Esophagus (tissue), 2 donors: ENCODE measurements at regions not wholly inside any gene's neighbourhood (a gene's known extent, or its start where the extent isn't known, plus 50 kb on each side); places are given as distances from the start of the nearest gene placed in this dataset.
"Not testable (repeated sequence)": the region's sequence is repeated elsewhere in the genome, so short reads cannot be mapped to it uniquely, and the experiment has no call there.

Experiments used
- H3K27ac ChIP-seq, 2 donors: one replicate each; pipeline ENCODE4 v1.5.1; 2013; ENCODE audit warnings: low read depth in 2 of 2, mild to moderate bottlenecking in 2 of 2, inconsistent platforms in 1 of 2, low read length in 1 of 2, moderate library complexity in 1 of 2
- H3K27me3 ChIP-seq, 2 donors: one replicate each; pipeline ENCODE4 v1.6.1; 2013; ENCODE audit warnings: low read length in 2 of 2, control low read depth in 1 of 2, mild to moderate bottlenecking in 1 of 2; ENCODE audit not compliant: insufficient read depth in 2 of 2, control insufficient read depth in 1 of 2
- H3K36me3 ChIP-seq, 2 donors: one replicate each; pipeline ENCODE4 v1.6.1; 2013; ENCODE audit warnings: low read length in 1 of 2; ENCODE audit not compliant: control insufficient read depth in 2 of 2, insufficient read depth in 2 of 2
- H3K4me1 ChIP-seq, 2 donors: one replicate each; pipeline ENCODE4 v1.6.1; 2013; ENCODE audit warnings: low read length in 1 of 2; ENCODE audit not compliant: control insufficient read depth in 2 of 2, insufficient read depth in 2 of 2
- H3K4me3 ChIP-seq, 2 donors: one replicate each; pipeline ENCODE4 v1.5.1; 2013; ENCODE audit warnings: low read length in 2 of 2, mild to moderate bottlenecking in 2 of 2, low read depth in 1 of 2, moderate library complexity in 1 of 2
- H3K9me3 ChIP-seq, 2 donors: one replicate each; pipeline ENCODE4 v1.6.1; 2013; ENCODE audit warnings: mild to moderate bottlenecking in 2 of 2, low read depth in 1 of 2, low read length in 1 of 2, moderate library complexity in 1 of 2; ENCODE audit not compliant: control insufficient read depth in 2 of 2, insufficient read depth in 1 of 2
- WGBS, 2 donors: extraction: QIAGEN DNeasy Blood & Tissue Kit; methylation state at CpG; one replicate each; pipeline ENCODE4 v1.1.7; 2013; 5-methylcytosine and 5-hydroxymethylcytosine counted together
- donor health status: healthy with polysubstance abuse.
- donor health status: Bipolar disorder and iron deficiency.

GRCh38 chr3:139187648-139188047 is 143.0 kb upstream of the PRR23C start:
- no peaks in the 10 kb centered on the region for H3K4me1 ChIP-seq
- no peaks in the 10 kb centered on the region for H3K27me3 ChIP-seq
- H3K4me3 ChIP-seq = no peak overlapping the region
- no peak overlapping the region for H3K27ac ChIP-seq
- WGBS, 2 donors = 88 to 90% methylated on average over 4 of the region's 4 CpGs
- no peaks in the 10 kb centered on the region for H3K9me3 ChIP-seq
- H3K36me3 ChIP-seq = no peaks in the 10 kb centered on the region

GRCh38 chr3:139189943-139190342 is 145.3 kb upstream of the PRR23C start:
- WGBS, 2 donors = 91 to 95% methylated on average over 5 of the region's 5 CpGs
- Histone ChIP-seq H3K27ac (no peak overlapping the region), H3K4me1 (no peaks in the 10 kb centered on the region), H3K4me3 (no peak overlapping the region), H3K27me3 (no peaks in the 10 kb centered on the region), H3K9me3 (no peaks in the 10 kb centered on the region), H3K36me3 (no peaks in the 10 kb centered on the region)

GRCh38 chr3:139194421-139194820 is 149.4 kb upstream of the MRPS22 start:
- H3K4me3 ChIP-seq, H3K36me3 ChIP-seq, H3K27ac ChIP-seq, H3K4me1 ChIP-seq, H3K9me3 ChIP-seq, H3K27me3 ChIP-seq: not testable (repeated sequence)
- 70 to 80% methylated on average over 2 of the region's 5 CpGs for WGBS, 2 donors

GRCh38 chr3:139196146-139196545 is 147.7 kb upstream of the MRPS22 start:
- H3K4me1 ChIP-seq, H3K9me3 ChIP-seq, H3K27me3 ChIP-seq, H3K4me3 ChIP-seq, H3K27ac ChIP-seq, H3K36me3 ChIP-seq: not testable (repeated sequence)
- 86 to 89% methylated on average over 10 of the region's 10 CpGs for WGBS, 2 donors

GRCh38 chr3:139197251-139197650 is 146.6 kb upstream of the MRPS22 start:
- no peaks in the 10 kb centered on the region for H3K27me3 ChIP-seq
- H3K36me3 ChIP-seq = no peaks in the 10 kb centered on the region
- H3K27ac ChIP-seq = no peak overlapping the region
- H3K4me3 ChIP-seq = no peak overlapping the region
- no peaks in the 10 kb centered on the region for H3K4me1 ChIP-seq
- WGBS, 2 donors = 94 to 97% methylated on average over 2 of the region's 2 CpGs
- H3K9me3 ChIP-seq = no peaks in the 10 kb centered on the region

- no peaks in the 10 kb centered on the region for H3K36me3 ChIP-seq
- WGBS, 2 donors = 92 to 93% methylated on average over 2 of the region's 2 CpGs
- no peak overlapping the region for H3K27ac ChIP-seq
Measured at GRCh38 chr3:139198186-139198585, 145.6 kb upstream of the MRPS22 start.

GRCh38 chr3:139198929-139199328 is 144.9 kb upstream of the MRPS22 start:
- Histone ChIP-seq H3K36me3 (no peaks in the 10 kb centered on the region), H3K4me3 (no peak overlapping the region), H3K9me3 (no peaks in the 10 kb centered on the region), H3K27me3 (no peaks in the 10 kb centered on the region), H3K4me1 (no peaks in the 10 kb centered on the region), H3K27ac (no peak overlapping the region)
- WGBS, 2 donors = 57 to 60% methylated on average over 2 of the region's 2 CpGs

More at GRCh38 chr3:139198186-139198585, 145.6 kb upstream of the MRPS22 start:
- Histone ChIP-seq H3K27me3 (no peaks in the 10 kb centered on the region), H3K9me3 (no peaks in the 10 kb centered on the region), H3K4me3 (no peak overlapping the region), H3K4me1 (no peaks in the 10 kb centered on the region)

GRCh38 chr3:139199421-139200010 is 144.3 kb upstream of the MRPS22 start:
- 27 to 28% methylated on average over 3 of the region's 3 CpGs for WGBS, 2 donors
- Histone ChIP-seq H3K4me1 (no peaks in the 10 kb centered on the region), H3K9me3 (no peaks in the 10 kb centered on the region), H3K27me3 (no peaks in the 10 kb centered on the region), H3K4me3 (no peak overlapping the region), H3K36me3 (no peaks in the 10 kb centered on the region), H3K27ac (no peak overlapping the region)

- Histone ChIP-seq H3K27me3 (no peaks in the 10 kb centered on the region), H3K27ac (no peak overlapping the region), H3K36me3 (no peaks in the 10 kb centered on the region), H3K9me3 (no peaks in the 10 kb centered on the region), H3K4me1 (no peaks in the 10 kb centered on the region), H3K4me3 (no peak overlapping the region)
- 83 to 88% methylated on average over 7 of the region's 7 CpGs for WGBS, 2 donors
Measured at GRCh38 chr3:139201446-139202225, 142.2 kb upstream of the MRPS22 start.
